Urothelium cell line (cell line): ENCODE measurements at regions not wholly inside any gene's neighbourhood (a gene's known extent, or its start where the extent isn't known, plus 50 kb on each side); places are given as distances from the start of the nearest gene placed in this dataset.

Experiments used
- DNase-seq: peaks from one replicate; pipeline ENCODE4 v3.0.0; 2011; ENCODE audit warnings: low spot score, mixed read lengths
- FAIRE-seq: peaks from 2 replicates; lab custom pipeline; 2011; peaks lifted over from hg19 to GRCh38; lab: Jason Lieb, UNC

- DNase-seq (no peak), FAIRE-seq (no peak)
Measured at GRCh38 chr2:51151490-51152140, 119.7 kb upstream of the NRXN1 start.

DNA sequence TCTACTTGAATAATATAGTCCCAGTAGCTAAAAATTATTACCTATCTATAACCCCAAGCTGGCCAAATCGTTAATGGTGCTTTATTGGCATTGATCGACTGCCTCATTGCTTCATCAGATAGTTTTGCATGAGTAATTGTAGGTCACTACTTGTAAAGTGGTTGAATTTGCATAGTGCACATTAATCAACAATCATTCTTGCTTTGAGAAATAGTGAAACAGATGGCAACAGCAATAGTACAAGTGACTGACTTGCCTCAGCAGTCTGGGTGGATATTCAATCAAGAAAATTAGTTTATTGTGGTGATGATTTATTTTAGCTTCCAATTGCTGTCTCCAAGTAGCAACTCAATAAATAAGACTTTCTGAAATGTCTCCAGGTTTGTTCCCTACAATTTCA is 117.8 kb upstream of the NRXN1 start:
- DNase-seq = no peak
- no peak for FAIRE-seq

- FAIRE-seq (no peak), DNase-seq (no peak)
Measured at GRCh38 chr2:51145761-51146160, 113.8 kb upstream of the NRXN1 start.

DNA sequence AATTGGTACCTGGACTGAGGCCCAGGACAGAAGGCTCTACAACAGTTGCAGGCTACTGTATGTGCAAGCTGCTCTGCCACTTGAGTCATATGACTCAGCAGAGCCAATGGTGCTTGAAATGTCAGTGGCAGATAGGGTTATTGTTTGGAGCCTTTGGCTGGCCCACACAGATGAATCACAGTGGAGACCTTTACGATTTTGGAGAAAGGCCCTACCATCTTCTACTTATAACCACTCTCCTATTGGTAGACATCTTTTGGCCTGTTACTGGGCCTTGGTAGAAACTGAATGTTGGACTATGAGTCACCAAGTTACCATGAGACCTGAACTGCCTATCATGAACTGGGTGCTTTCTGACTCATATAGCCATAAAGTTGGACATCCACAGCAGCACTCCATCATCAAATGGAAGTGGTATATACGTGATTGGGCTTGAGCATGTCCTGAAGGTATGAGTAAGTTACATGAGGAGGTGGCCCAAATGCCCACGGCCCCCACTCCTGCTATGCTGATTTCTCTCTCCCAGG is 88.9 kb upstream of the NRXN1 start:
- no peak for DNase-seq
- no peak for FAIRE-seq

DNA sequence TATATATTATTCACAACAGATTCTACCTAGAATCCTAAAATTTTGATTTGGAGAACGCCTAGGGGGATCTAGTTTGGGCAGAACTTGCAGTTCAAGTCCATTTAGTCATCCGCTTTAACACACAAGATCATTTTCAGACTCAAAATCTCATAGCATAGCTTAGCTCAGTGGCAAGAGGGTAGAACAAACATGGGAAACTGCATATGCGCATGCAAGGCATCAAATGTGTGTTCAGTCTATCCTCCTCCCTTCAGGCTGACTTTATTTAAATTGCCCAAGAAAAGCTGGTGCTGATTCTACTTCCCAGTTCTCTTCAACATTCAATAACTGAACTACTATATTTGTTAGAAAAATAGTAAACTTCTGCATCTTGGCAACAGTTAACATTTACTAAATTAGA is 79.6 kb upstream of the NRXN1 start:
- FAIRE-seq = no peak
- DNase-seq = no peak

DNA sequence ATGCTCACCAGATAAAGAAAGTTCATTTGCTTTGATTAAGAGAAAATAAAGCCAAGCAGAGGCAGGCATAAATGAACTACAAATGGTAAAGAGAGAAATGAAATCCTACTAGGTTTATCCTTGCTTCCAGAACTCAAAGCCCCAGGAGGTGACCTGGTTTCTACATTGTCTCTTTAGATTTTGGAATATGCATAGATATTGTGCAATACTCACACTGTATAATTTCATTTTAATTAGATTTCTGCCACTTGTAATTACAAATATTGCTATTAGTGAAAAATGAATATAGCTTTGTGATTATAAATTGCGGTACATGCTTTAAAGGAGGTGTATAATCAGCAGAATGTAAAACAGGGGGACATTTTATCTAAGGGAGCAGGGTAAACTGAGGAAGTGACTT is 76.9 kb upstream of the NRXN1 start:
- FAIRE-seq (no peak), DNase-seq (no peak)

- no peak for DNase-seq
- FAIRE-seq = no peak
Measured at GRCh38 chr2:51107841-51108240, 75.9 kb upstream of the NRXN1 start.

- FAIRE-seq = no peak
- no peak for DNase-seq
Measured at GRCh38 chr2:51105811-51106210, 73.9 kb upstream of the NRXN1 start.

- DNase-seq = peak; percentile 46
- peak; percentile 77 for FAIRE-seq
Measured at GRCh38 chr2:51103205-51103604, 71.3 kb upstream of the NRXN1 start.

GRCh38 chr2:51093016-51093415 is 61.1 kb upstream of the NRXN1 start:
- FAIRE-seq (no peak), DNase-seq (no peak)

GRCh38 chr2:51085420-51086068 is 53.6 kb upstream of the NRXN1 start:
- DNase-seq (no peak), FAIRE-seq (no peak)

DNA sequence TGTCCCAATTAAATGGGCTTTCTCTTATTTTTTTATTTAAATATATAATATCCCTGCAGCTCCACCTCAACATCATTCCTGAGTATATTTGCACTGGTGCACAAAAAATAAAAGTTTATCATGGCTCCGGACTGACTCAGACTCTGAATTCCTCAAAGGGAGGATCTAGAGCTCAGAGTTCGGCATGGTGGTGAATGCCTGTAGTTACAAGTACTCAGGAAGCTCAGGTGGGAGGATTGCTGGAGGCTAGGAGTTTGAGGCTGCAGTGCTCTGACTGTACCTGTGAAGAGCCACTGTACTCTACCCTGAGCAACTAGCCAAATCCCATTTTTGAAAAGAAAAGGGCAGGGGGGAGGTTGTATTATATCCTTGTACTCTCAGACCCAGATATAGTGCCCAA is 52.8 kb upstream of the NRXN1 start:
- no peak for FAIRE-seq
- DNase-seq = no peak
